H9 (cell line): ENCODE measurements at regions not wholly inside any gene's neighbourhood (a gene's known extent, or its start where the extent isn't known, plus 50 kb on each side); places are given as distances from the start of the nearest gene placed in this dataset.

ENCODE experiments used
- DNase-seq: peaks from one replicate; pipeline ENCODE4 v3.0.0-alpha.2; 2017
- H2AFZ ChIP-seq: one replicate; pipeline ENCODE4 v1.6.1; 2013; ENCODE audit warnings: mild to moderate bottlenecking, low read length, control low read depth, moderate library complexity
- H2AK5ac ChIP-seq: 2 replicates; pipeline ENCODE4 v1.6.1; 2013; ENCODE audit warnings: low read length, control low read depth, mixed read lengths; ENCODE audit not compliant: insufficient read length
- H2BK120ac ChIP-seq: one replicate; pipeline ENCODE4 v1.6.1; 2013; ENCODE audit warnings: low read depth, mild to moderate bottlenecking, low read length, control low read depth, inconsistent platforms; ENCODE audit not compliant: poor library complexity, severe bottlenecking
- H2BK12ac ChIP-seq: 2 replicates; pipeline ENCODE4 v1.6.1; 2013; ENCODE audit warnings: low read length, control low read depth, mixed read lengths, low read depth; ENCODE audit not compliant: insufficient read length
- H2BK15ac ChIP-seq: 2 replicates; pipeline ENCODE4 v1.6.1; 2013; ENCODE audit warnings: low read depth, low read length, control low read depth
- H2BK20ac ChIP-seq: one replicate; pipeline ENCODE4 v1.6.1; 2013; ENCODE audit warnings: low read depth, mild to moderate bottlenecking, low read length, control low read depth, inconsistent platforms; ENCODE audit not compliant: poor library complexity, severe bottlenecking
- H2BK5ac ChIP-seq: 2 replicates; pipeline ENCODE4 v1.6.1; 2013; ENCODE audit warnings: low read length, control low read depth, mixed read lengths; ENCODE audit not compliant: insufficient read length
- H3K14ac ChIP-seq: 2 replicates; pipeline ENCODE4 v1.6.1; 2013; ENCODE audit warnings: low read length, control low read depth; ENCODE audit not compliant: insufficient read depth
- H3K18ac ChIP-seq: 2 replicates; pipeline ENCODE4 v1.6.1; 2013; ENCODE audit warnings: low read depth, mild to moderate bottlenecking, mixed read lengths, low read length, control low read depth; ENCODE audit not compliant: insufficient read length
- H3K23ac ChIP-seq: 2 replicates; pipeline ENCODE4 v1.6.1; 2013; ENCODE audit warnings: low read length, control low read depth, mixed read lengths, low read depth; ENCODE audit not compliant: insufficient read length
- H3K23me2 ChIP-seq: 2 replicates; pipeline ENCODE4 v1.6.1; 2013; ENCODE audit warnings: low read depth, mild to moderate bottlenecking, mixed read lengths, low read length, control low read depth; ENCODE audit not compliant: insufficient read length, poor library complexity, severe bottlenecking
- H3K27ac ChIP-seq: 2 replicates; pipeline ENCODE4 v1.5.1; 2013; ENCODE audit warnings: low read length, control low read depth, mixed read lengths, low read depth; ENCODE audit not compliant: insufficient read length
- H3K27me3 ChIP-seq: 2 replicates; pipeline ENCODE4 v1.6.1; 2013; ENCODE audit warnings: low read length, control low read depth, inconsistent platforms; ENCODE audit not compliant: insufficient read depth
- H3K4ac ChIP-seq: 2 replicates; pipeline ENCODE4 v1.6.1; 2013; ENCODE audit warnings: low read depth, mild to moderate bottlenecking, control low read depth, inconsistent platforms, low read length, moderate library complexity
- H3K4me1 ChIP-seq: 2 replicates; pipeline ENCODE4 v1.6.1; 2013; ENCODE audit warnings: low read length, control low read depth, inconsistent platforms; ENCODE audit not compliant: insufficient read depth
- H3K4me2 ChIP-seq: 2 replicates; pipeline ENCODE4 v1.6.1; 2013; ENCODE audit warnings: low read length, control low read depth, mixed read lengths; ENCODE audit not compliant: insufficient read length, insufficient read depth
- H3K56ac ChIP-seq: 2 replicates; pipeline ENCODE4 v1.6.1; 2013; ENCODE audit warnings: low read depth, mild to moderate bottlenecking, mixed read lengths, low read length, control low read depth; ENCODE audit not compliant: insufficient read length
- H3K79me1 ChIP-seq: 2 replicates; pipeline ENCODE4 v1.6.1; 2013; ENCODE audit warnings: low read depth, mild to moderate bottlenecking, moderate library complexity, low read length, control low read depth, inconsistent platforms; ENCODE audit not compliant: insufficient read depth, poor library complexity, severe bottlenecking
- H3K79me2 ChIP-seq: 2 replicates; pipeline ENCODE4 v1.6.1; 2013; ENCODE audit warnings: low read length, control low read depth, inconsistent platforms; ENCODE audit not compliant: insufficient read depth
- H3K9ac ChIP-seq: 2 replicates; pipeline ENCODE4 v1.6.1; 2013; ENCODE audit warnings: low read length, control low read depth, mixed read lengths; ENCODE audit not compliant: insufficient read length; ENCODE audit errors: extremely low read depth
- H3K9me3 ChIP-seq: one replicate; pipeline ENCODE4 v1.6.1; 2013; ENCODE audit warnings: low read depth, low read length, inconsistent platforms; ENCODE audit not compliant: control insufficient read depth
- H3T11ph ChIP-seq: one replicate; pipeline ENCODE4 v1.6.1; 2013; ENCODE audit warnings: mild to moderate bottlenecking, low read length, control low read depth, inconsistent platforms
- H4K20me1 ChIP-seq: one replicate; pipeline ENCODE4 v1.6.1; 2013; ENCODE audit not compliant: control insufficient read depth, insufficient read length, insufficient read depth
- H4K5ac ChIP-seq: 2 replicates; pipeline ENCODE4 v1.6.1; 2013; ENCODE audit warnings: low read depth, mild to moderate bottlenecking, mixed read lengths, low read length, control low read depth; ENCODE audit not compliant: insufficient read length
- H4K8ac ChIP-seq: replicated peaks from 2 replicates; pipeline ENCODE4 v1.6.1; 2013; ENCODE audit warnings: low read length, control low read depth, mixed read lengths, low read depth; ENCODE audit not compliant: insufficient read length
- H4K91ac ChIP-seq: 2 replicates; pipeline ENCODE4 v1.6.1; 2013; ENCODE audit warnings: low read depth, mild to moderate bottlenecking, moderate library complexity, mixed read lengths, low read length, control low read depth; ENCODE audit not compliant: insufficient read length
- H3K27ac Mint-ChIP-seq, 3 experiments: 2 replicates in 2 of 3; 3 replicates in 1 of 3; pipeline ENCODE4 v1.8.0; 2020 to 2021; ENCODE audit warnings: mixed read lengths in 3 of 3, mild to moderate bottlenecking in 1 of 3, moderate library complexity in 1 of 3
- H3K27me3 Mint-ChIP-seq: 2 replicates; pipeline ENCODE4 v1.8.0; 2021; ENCODE audit warnings: low read depth, mild to moderate bottlenecking, moderate library complexity, mixed read lengths
- H3K36me3 Mint-ChIP-seq, 3 experiments: 2 replicates in 2 of 3; 3 replicates in 1 of 3; pipeline ENCODE4 v1.8.0; 2020 to 2021; ENCODE audit warnings: low read depth in 3 of 3, mixed read lengths in 3 of 3; ENCODE audit not compliant: insufficient read depth in 1 of 3
- H3K4me1 Mint-ChIP-seq, 2 experiments: 2 replicates each; pipeline ENCODE4 v1.8.0; 2020; ENCODE audit warnings: mixed read lengths in 2 of 2
- H3K4me3 Mint-ChIP-seq, 2 experiments: 2 replicates in 1 of 2; 3 replicates in 1 of 2; pipeline ENCODE4 v1.8.0; 2020 to 2021; ENCODE audit warnings: mild to moderate bottlenecking in 2 of 2, mixed read lengths in 2 of 2, moderate library complexity in 1 of 2
- H3K9me3 Mint-ChIP-seq, 2 experiments: 2 replicates in 1 of 2; 3 replicates in 1 of 2; pipeline ENCODE4 v1.8.0; 2020; ENCODE audit warnings: mild to moderate bottlenecking in 2 of 2, mixed read lengths in 2 of 2, moderate library complexity in 1 of 2
- WGBS: extraction: QIAGEN DNeasy Blood & Tissue Kit; methylation state at CpG from one replicate; pipeline ENCODE4 v1.1.7; 2013; ENCODE audit warnings: missing lambda C conversion rate, low lambda C conversion rate, mixed read lengths; ENCODE audit not compliant: insufficient read length; ENCODE audit errors: extremely low coverage; 5-methylcytosine and 5-hydroxymethylcytosine counted together
- TF ChIP-seq, protein P1 (sequence below): fragments of 200-600 bp; sonication (generic); conservative IDR thresholded peaks from 3 replicates; pipeline ENCODE4 v1.8.0; 2021; ENCODE audit warnings: antibody characterized with exemption, mild to moderate bottlenecking

DNA sequence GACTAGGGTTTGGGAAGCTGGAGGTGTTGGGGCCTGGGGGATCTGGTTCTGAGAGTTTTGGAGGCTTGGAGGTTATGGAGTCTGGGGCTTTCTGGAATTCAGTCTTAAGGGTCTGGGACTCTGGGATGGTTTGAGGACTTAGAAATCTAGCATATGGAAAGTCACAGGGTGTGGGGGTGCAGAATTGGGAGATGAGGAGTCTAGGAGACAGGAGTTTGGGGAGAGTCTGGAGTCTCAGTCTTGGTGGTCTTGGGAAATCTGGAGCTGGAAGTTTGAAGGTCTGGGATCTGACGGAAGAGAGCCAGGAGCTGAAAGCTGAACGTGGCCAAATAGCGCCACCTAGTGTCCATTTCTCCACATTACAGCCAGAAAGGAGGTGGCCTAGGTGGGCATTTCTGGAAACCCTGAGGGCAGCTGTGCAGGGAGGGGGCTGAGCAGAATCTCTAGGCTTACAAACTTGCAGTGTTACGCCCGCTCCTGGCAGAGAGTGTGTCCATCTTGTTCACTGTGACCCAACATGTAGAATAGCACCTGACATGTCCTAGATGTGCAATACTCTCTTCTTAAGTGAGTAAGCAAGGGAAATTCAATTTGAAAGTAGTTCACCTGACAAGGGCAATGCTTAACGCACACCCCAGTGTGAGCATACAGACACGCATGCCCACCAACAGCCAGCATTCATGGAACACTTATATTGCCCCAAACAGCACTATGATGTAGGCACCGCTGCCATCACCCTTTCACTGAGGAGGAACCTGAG lies 204.8 kb downstream of the TFCP2L1 start:
- Histone ChIP-seq H3K14ac (no peak overlapping the region), H3K9ac (no peak overlapping the region), H3K56ac (no peak overlapping the region), H4K91ac (no peak overlapping the region), H2BK12ac (no peak overlapping the region), H3K23ac (no peak overlapping the region), H3K27ac (no peak overlapping the region), H3K4me2 (no peak overlapping the region), H3K79me1 (no peaks in the 10 kb centered on the region), H2AFZ (no peak overlapping the region), H2BK5ac (no peak overlapping the region), H2BK20ac (no peak overlapping the region), H3K4ac (no peak overlapping the region), H4K8ac (no peak overlapping the region), H4K20me1 (no peaks in the 10 kb centered on the region), H2BK15ac (no peak overlapping the region), H4K5ac (no peak overlapping the region), H3K4me1 (no peaks in the 10 kb centered on the region; the same call in 1 of the 2 replicates), H2BK120ac (no peak overlapping the region), H2AK5ac (no peak overlapping the region), H3K18ac (no peak overlapping the region), H3K9me3 (no peaks in the 10 kb centered on the region), H3T11ph (no peak overlapping the region), H3K23me2 (peaks cover 14% of the 10 kb centered on the region), H3K79me2 (no peaks in the 10 kb centered on the region), H3K27me3 (peaks cover 4% of the 10 kb centered on the region; the same call in 1 of the 2 replicates)
- peaks cover 62% of the 10 kb centered on the region for H3K27me3 Mint-ChIP-seq
- H3K27ac Mint-ChIP-seq, result no peak overlapping the region; a peak in 1 of 7 replicates
- H3K4me3 Mint-ChIP-seq, result no peak overlapping the region; a peak in 1 of 5 replicates
- peak; percentile 81 for DNase-seq
- TF ChIP-seq, protein P1, sequence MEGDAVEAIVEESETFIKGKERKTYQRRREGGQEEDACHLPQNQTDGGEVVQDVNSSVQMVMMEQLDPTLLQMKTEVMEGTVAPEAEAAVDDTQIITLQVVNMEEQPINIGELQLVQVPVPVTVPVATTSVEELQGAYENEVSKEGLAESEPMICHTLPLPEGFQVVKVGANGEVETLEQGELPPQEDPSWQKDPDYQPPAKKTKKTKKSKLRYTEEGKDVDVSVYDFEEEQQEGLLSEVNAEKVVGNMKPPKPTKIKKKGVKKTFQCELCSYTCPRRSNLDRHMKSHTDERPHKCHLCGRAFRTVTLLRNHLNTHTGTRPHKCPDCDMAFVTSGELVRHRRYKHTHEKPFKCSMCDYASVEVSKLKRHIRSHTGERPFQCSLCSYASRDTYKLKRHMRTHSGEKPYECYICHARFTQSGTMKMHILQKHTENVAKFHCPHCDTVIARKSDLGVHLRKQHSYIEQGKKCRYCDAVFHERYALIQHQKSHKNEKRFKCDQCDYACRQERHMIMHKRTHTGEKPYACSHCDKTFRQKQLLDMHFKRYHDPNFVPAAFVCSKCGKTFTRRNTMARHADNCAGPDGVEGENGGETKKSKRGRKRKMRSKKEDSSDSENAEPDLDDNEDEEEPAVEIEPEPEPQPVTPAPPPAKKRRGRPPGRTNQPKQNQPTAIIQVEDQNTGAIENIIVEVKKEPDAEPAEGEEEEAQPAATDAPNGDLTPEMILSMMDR, result peak; percentile 92
- no peaks in the 10 kb centered on the region for H3K36me3 Mint-ChIP-seq
- no peaks in the 10 kb centered on the region for H3K9me3 Mint-ChIP-seq
- WGBS, result no CpG with 5 or more reads among the region's 8 CpGs
- peaks cover 11 to 14% of the 10 kb centered on the region in 2 experiments for H3K4me1 Mint-ChIP-seq
